HG03469 (cell line): ENCODE measurements at regions not wholly inside any gene's neighbourhood (a gene's known extent, or its start where the extent isn't known, plus 50 kb on each side); places are given as distances from the start of the nearest gene placed in this dataset.

Experiments used
- ATAC-seq: cut with Tn5 transposase; IDR thresholded peaks from one replicate; pipeline ENCODE4 v1.9.1; 2021; ENCODE audit warnings: mild to moderate bottlenecking, moderate library complexity, moderate number of reproducible peaks; ENCODE audit not compliant: unreplicated experiment

DNA sequence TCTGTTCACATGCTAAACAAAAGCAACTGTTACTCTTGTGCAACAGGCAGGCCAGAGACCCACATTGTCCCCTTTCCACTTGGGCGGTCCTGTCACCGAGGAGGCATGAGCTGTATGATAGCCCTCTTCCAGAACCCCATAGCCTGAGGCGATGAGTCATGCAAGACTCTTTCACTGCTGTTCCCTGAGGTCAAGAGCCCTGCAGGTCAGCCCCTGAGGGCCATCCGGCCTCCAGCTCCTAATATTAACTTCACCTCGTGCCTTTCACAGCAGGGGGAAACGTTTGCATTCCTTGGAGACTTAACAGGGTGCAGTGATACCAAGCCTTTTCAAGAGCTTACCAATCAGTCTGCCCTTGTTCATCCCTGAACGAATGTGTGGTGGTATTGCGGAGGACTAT, 253.3 kb upstream of the ECI2 start:
- ATAC-seq = no peak

DNA sequence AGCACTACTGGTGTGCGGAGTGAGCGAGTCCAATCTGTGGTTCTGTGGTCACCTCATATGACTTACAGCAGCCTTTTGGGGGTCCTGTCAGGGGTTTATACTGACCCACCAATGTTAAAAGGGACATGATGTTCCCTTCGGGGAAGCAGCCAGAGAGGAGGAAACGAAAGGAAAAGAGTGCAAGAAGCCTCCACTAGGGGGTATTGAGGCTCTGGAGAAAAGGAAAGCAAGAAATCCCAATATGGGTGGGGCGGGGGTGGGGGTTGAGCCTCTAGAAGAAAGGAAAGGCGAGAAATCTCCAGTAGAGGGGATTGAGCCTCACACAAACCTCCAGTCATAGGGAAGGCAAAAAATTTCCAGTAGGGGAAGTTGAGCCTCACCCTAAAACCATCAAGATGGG, 249.3 kb upstream of the ECI2 start:
- no peak for ATAC-seq

DNA sequence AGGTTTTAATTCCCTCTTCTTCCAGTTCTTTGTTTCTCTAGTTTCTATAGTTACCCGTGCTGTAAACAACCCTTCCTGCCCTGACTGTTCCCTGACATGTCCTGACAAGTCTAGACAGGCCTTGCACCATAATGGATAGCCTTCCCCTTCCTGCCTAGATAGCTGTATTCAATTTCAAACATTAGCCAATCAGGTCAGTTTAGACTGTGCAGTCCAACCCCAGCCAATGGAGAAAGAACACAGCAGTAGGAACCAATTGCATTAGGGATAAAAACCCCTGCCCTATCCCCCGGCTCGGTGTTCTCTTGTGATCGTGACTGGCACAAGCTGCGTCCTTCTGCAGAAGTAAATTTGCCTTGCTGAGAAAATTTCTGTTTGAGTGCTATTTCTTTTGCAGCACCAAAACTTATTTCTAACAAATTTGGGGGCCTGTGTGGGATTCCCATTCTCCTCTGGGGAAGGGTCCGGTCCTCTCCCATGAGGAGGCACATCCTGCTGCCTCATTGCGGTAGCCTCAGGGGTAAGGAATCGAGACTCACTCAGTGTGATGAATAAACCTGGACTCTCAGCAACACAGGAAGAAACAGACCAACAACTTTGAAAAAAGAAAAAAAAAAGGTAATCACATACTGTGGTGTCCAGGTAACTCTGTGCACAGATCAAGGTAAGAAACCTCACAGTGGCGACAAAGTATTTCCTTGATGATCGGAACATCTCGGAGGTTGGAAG, 248.7 kb upstream of the ECI2 start:
- no peak for ATAC-seq

DNA sequence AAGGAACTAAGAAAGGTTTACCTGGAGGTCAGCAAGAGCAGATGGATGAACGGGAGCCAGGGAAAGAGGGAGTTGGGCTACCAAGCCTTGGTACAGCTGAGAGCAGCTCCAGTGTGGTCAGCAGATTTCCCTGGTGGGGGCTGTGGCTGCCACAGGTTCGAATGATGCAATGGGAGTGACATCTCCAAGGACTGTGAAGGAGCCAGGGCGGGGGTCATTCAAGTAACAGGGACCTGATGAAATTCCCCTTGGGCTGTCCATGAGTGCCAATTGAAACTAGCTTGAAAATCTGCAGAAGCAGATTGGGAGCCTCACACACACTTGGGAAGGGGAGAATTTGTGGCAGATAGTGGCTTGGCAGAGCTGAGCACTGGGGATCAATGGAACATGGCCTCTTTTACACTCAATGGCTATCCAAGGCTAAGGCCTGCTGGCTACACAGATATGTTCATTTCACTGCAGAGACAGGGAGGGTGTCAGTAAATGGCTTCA, 247.0 kb upstream of the ECI2 start:
- ATAC-seq = no peak

DNA sequence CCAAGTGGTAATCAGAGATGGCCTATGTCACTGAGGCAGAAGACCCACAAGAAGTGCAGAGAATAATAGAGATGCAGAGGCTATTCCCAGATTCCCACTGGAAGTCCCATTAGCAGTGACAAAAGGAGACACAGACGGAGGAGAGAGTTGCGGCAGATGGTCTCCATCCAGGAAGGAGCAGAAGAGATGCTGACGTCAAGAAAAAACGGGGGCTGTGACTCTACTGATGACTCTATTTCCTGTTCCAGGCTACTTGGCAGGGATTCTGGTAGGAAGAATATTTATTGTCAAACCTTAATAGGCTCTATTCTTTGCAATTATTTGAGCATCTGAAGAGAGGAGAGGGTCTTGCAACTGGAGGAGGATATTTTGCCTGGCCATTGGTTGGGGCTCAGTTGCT, 246.0 kb upstream of the ECI2 start:
- ATAC-seq = no peak

DNA sequence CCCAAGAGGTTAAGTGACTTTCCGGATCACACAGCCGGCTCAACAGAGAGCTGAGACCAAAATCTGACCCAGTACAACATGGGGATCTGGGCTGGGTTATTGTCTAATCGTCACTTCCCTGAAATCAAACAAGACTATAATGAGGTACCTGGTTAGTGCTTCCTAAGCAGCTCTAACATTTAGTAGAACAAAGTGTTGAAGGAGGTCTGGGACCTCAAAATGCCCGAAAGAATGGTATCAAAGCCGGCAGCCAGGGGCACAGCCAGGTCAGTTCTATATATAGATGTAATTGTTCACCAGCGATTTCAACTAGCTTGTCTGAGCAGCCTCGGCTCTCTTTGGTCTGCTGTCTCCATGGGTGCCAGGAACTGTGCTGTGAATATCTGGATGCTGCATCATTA, 245.5 kb upstream of the ECI2 start:
- no peak for ATAC-seq

DNA sequence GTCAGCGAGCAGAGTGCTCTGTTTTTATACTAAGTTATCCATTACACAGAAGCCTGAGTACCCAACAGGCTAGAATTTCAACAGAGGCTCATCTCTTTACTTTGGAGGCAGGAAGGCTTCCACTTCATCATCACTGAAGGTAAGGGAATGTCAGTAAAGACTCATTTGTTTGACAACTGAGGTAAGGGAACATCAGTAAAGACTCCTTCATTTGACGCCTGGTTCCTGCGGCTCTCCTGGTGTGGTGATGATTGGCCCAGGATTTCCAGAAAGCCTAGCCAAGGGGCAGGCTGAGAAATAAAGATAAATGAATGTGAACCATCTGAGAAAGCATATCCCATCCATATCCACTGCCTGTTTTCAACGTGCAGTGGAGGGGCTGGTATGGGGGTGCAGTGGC, 244.6 kb upstream of the ECI2 start:
- ATAC-seq = no peak

DNA sequence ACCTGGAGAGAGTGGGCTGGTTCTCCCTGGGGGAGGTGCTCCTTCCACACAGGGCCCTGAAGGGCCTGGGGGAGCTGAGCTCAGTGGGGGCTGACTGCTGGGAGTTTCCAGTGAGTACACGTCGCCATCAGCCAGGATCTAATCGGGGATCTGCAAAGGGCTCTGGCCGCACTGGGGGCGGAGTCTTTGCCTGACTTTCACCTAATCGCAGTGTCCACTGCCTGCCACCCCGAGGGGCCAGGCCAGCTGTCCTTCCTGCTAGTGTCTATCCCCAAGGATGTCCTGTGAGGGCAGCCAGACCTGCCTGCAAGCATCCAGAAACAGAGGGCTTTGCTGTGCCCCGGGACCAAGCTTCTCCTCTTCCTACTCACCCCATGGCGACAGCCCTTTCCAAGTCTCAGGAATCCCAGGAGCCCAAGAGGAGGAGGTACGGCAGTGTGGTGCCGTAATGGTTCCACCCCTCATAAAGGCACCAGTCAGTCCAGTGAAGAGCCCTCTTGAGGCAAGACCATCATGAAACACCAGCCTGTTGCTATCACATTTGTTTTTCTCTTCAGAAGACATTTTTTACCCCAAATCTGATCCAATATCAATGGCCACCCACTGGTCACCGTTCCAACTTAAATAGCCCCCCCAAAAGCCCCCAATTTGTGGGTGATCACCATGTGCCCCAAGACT, 243.1 kb upstream of the ECI2 start:
- no peak for ATAC-seq

DNA sequence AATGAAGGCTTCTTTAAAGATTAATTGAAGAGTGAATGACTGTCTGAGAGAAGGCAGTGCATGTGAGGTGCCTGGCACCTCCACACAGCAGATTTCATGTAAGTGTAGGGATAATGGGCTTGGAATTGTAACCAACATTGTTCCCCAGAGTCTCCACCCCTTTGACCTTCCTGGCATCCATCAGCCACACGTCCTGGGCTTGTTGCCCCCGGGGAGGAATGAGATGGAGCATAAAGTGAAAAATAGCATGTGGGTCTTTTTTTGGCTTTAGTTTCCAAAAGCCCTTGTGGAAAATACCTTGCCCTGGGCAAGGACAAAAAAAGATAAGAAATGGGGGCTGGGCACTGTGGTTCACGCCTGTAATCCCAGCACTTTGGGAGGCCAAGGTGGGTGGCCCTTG, 242.2 kb upstream of the ECI2 start:
- ATAC-seq = no peak

DNA sequence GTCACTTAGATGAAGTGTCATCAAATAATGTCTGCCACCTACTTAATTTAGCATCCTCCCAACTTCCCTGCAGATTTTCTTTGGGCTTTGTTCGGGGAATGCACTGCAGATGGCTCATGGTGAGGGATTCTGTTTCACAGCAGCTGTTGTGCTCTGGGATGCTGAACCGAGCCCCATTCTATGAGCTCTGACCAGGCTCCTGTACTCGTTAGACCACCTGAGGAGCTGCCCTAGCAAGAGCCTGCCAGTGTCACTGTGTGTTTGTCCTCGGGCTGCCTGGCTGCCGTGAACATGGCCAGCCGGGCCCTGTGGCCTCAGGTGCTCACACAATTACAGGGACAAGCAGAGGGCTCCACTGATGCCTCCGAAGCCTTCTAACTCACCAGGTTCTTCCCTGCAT, 238.8 kb upstream of the ECI2 start:
- no peak for ATAC-seq

DNA sequence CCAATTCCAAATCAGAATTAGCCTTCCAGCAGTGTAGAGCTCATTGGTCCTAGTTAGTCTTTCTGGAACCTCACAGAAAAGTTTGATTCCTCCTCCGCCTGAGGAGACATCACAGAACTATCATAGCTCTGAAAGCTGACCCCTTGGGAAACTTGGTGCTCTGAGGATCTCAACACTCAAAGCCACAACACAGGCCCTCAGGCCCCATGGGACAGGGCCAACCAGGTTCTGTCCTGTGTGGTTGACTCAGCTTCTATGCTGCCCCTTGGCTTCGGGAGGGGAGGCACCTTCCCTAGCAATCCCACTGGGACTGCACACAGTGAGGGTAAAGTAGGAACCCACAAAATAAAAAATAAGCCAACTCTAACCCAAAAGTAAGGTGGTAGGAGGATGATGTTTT, 237.5 kb upstream of the ECI2 start:
- ATAC-seq = no peak

DNA sequence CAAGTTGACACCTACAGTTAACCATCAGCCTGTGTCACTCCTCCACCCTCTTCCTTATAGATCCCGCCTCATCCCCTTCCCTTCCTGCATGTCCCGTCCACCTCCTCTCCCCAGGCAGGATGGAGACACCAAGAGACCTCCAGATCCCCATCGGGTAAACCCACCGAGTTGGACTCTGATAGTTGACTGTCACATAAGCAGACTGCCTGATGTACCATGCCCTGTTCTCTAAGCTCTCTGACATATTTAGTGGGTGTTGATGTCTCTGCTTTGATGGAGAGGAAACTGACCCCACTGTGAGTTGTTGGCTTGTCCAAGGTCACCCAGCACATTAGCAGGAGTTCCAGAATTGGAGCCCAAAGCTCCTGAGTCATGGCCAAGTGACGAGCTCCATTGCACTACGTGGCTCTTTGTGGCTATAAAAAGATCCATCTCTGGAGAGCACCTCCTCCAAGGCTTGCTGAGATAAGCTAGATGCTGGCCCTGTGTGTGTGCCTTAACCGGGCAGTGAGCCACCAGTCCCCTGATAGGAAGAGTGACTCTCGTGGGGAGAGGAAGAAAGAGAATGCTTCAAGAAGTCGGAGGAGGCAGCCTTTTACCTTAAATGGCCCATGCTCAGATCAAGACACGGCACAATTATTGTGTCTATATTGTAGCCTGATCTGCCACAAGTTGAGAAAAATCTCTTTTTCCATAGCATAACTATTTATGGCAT, 236.0 kb upstream of the ECI2 start:
- ATAC-seq = no peak

DNA sequence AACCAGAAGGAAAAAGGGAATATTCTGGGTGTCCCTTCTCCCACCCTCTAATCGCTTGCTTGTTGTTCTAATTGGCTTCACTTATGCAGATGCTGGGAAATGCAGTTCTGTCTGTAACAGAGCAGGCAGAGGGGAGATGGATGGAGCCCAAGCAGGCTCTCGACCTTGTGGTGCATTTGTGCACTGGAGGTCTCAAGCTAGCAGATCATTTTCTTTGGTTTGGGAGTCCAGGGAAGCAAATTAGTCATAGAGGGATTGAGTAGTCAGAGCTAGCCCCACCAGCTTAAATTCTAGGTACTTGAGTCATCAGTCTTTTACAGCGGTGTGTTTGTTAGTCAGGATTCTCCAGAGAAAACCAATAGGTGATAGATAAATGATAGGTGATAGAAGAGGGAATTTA, 234.7 kb upstream of the ECI2 start:
- ATAC-seq = no peak

DNA sequence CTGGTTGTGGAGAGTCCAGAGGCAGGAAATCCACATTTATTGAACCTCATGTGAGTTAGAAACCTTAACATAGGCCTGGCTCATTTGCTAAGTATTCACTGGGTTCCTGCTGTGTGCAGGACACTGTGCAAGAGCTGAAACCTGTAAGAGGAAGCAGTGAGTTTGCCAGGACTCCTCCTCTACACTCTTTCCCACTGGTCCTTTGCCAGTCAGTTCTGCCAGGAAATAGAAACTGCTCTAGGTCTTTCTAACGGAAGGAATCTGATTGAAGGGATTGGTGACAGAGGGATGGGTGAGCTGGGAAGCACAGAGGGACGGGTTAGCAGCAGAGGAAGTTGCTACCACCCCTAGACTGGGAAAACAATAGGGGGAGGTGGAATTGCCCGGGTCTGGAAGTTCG, 234.2 kb upstream of the ECI2 start:
- no peak for ATAC-seq

DNA sequence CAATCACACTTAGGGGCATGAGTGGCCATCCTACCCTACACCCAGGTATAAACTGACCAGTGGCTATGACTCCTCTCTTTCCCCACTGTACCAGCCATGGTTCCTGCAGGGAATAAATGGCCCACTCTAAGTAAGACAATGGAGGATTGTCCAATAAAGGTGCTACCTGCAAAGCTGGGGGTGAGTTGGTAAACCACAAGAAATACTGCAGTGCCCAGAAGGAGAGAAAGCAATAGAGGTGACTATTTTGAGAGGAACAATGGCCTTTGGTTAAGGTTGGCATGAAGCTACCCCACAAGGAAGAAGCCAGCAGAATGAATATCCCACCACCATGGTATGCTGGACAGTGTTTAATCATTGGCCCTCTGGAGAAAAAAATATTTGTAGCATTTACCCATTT, 233.3 kb upstream of the ECI2 start:
- ATAC-seq = no peak

DNA sequence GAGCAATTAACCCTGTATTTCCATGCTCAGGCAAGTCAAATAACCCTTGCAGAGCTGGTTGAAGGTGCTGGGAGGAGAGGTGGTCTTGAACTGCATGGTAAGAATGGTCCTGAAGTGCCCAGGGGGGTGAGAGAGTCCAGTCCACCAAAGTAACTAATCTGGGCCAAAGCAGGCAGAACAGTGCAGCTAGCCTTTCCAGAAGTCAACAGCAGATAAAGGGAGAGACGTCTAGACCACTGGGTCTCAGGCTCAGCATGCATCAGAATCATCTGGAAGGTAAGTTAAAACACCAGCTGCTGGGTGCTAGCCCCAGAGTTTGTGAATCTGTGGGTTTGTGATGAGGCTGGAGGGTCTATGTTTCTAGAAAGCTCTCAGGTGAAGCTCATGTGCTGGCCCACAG, 232.3 kb upstream of the ECI2 start:
- ATAC-seq = no peak

DNA sequence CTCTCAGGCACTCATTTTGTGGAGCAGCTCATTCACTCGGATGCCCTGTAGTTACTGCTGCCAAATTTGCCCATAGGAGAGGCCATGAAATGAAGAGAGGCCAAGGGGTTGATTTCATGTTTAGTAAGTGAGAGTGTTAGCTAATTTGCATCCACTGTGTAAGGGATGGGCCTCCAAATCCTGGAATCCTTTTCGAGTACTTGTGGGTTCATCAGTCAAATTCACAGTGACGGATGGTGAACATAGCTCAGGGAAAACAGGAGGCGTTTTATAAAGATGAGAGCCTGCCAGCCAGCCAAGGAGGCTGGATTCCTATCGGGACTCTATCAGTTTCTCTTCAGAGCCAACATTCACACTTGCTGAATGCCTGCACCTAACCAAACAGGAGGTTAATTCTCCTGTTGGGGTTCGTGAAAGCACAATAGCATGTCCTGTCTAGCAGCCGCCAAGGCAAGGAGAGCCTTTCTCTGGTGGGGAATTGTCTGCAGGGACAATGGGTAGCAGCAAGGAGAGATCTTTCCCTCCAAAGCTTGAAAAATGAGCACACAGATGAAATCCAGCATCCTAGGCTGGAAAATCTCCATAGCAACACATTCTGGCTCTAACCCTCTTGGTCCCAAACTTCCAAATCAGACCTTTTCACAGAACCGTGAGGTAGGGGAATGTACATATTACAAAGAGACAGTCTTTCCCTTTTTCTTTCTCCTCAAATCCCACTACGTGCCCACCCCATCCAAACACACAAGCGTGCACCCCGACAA, 231.4 kb upstream of the ECI2 start:
- ATAC-seq = no peak

DNA sequence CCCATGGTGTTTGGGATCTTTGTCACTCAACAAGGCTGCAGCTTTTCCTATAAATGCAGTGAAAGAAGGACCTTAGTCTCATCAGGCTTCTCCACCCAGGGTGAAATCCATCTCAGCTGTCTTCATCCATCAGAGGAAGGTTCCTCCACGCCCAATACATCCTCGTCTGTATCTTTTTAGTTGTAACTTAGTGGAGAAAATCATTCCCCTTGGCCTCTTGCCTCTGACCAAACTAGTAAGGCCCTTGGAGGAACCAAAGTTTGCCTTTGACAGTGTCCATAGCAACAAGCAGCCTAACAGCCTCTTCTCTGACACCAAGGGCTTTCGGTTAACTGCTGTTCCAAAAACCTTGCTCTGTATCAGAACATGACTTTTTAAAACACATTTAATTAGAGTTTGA, 230.3 kb upstream of the ECI2 start:
- no peak for ATAC-seq

DNA sequence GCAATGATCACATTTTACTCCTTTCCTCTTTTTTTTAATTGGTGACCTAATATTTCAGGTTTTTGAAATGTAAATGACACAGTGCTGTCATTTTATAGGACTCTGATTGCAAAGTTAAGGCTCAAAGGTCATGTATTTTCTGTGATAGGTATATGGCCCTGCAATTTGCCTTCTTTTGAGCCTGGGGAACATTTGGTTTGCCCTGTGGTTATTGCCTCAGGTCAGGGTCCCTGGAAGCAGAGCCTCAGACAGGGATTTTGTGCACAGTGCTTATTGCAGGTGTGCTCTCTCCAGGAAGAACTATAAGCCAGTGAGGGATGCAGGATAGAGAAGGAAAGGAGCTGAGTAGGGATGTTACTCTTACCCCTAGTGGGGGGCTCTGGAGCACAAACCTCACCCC, 229.3 kb upstream of the ECI2 start:
- no peak for ATAC-seq

DNA sequence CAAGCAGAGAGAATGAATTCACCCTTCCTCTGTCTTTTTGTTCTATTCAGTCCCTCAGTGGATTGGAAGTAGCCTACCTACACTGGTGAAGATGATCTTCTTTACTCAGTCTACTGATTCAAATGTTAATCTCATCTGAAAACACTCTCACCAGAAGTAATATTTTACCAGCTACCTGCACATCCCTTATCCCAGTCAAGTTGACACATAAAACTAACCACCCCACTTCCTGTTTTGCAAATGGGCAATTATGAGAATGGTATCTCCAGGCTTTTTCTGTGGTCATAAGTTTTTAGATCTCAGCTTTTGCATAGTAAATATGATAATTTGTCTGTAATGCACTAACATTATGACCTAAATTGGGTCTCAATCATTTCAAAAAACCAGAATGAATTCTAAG, 228.8 kb upstream of the ECI2 start:
- ATAC-seq = no peak

DNA sequence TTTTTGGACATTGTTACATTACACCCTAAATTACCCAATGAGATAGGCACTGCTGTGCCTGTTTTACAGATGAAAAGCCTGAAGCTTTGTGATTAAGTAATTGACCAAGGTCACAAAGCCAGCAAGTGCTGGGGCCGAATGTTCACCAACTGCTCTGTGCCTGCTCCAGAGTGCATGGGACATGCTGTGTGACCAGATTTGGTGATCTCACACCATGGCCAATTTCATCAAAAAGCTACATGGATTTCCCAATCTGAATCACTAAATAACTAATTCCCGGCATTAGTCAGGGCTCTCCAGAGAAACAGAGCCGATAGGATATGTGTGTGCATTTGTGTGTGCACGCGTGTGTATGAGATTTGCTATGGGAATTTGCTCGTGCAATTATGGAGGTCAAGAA, 228.3 kb upstream of the ECI2 start:
- no peak for ATAC-seq
